Osteocyte (in vitro differentiated cells): ENCODE measurements at regions not wholly inside any gene's neighbourhood (a gene's known extent, or its start where the extent isn't known, plus 50 kb on each side); places are given as distances from the start of the nearest gene placed in this dataset.

Experiments
- DNase-seq: peaks from one replicate; pipeline ENCODE4 v3.0.0; 2021; ENCODE audit warnings: mixed read lengths; ENCODE audit not compliant: unreplicated experiment; ENCODE audit errors: extremely low spot score
- H3K27ac Mint-ChIP-seq: one replicate; pipeline ENCODE4 v1.8.0; 2021; ENCODE audit warnings: mild to moderate bottlenecking, mixed read lengths; ENCODE audit not compliant: unreplicated experiment
- H3K27me3 Mint-ChIP-seq: one replicate; pipeline ENCODE4 v1.8.0; 2021; ENCODE audit warnings: mixed read lengths; ENCODE audit not compliant: unreplicated experiment
- H3K36me3 Mint-ChIP-seq: one replicate; pipeline ENCODE4 v1.8.0; 2021; ENCODE audit warnings: mixed read lengths; ENCODE audit not compliant: unreplicated experiment
- H3K4me1 Mint-ChIP-seq: one replicate; pipeline ENCODE4 v1.8.0; 2021; ENCODE audit warnings: mixed read lengths; ENCODE audit not compliant: unreplicated experiment
- H3K4me3 Mint-ChIP-seq: one replicate; pipeline ENCODE4 v1.8.0; 2021; ENCODE audit warnings: mild to moderate bottlenecking, moderate library complexity, mixed read lengths; ENCODE audit not compliant: unreplicated experiment
- H3K9me3 Mint-ChIP-seq: one replicate; pipeline ENCODE4 v1.8.0; 2021; ENCODE audit warnings: mixed read lengths; ENCODE audit not compliant: unreplicated experiment
- TF ChIP-seq, protein P1 (sequence below): fragments of 200-600 bp; sonication (generic); IDR thresholded peaks from 2 replicates; pipeline ENCODE4 v1.5.0; 2021; ENCODE audit warnings: antibody characterized with exemption, mild to moderate bottlenecking, moderate library complexity

DNA sequence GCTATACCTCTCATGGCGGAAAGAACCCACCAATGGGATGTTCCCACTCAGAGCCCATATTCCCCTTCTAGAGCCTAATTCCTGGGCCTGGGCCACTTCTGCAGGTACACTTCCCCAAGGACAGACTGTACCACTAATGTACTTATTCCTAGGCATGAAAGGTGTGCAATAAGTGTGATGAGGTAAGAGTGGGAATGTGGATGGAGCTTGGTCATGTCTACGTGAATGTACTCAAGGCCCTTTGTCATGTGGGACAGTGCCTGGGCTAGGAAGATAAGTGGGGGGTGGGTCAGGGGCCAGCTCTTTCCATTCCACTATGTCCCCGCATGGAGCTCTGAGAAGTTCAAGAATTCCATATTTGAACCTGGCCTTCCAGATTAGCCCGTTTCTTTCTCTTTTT lies 63.4 kb upstream of the FUT8 start:
- H3K9me3 Mint-ChIP-seq, result no peaks in the 10 kb centered on the region
- no peaks in the 10 kb centered on the region for H3K27me3 Mint-ChIP-seq
- TF ChIP-seq, protein P1, sequence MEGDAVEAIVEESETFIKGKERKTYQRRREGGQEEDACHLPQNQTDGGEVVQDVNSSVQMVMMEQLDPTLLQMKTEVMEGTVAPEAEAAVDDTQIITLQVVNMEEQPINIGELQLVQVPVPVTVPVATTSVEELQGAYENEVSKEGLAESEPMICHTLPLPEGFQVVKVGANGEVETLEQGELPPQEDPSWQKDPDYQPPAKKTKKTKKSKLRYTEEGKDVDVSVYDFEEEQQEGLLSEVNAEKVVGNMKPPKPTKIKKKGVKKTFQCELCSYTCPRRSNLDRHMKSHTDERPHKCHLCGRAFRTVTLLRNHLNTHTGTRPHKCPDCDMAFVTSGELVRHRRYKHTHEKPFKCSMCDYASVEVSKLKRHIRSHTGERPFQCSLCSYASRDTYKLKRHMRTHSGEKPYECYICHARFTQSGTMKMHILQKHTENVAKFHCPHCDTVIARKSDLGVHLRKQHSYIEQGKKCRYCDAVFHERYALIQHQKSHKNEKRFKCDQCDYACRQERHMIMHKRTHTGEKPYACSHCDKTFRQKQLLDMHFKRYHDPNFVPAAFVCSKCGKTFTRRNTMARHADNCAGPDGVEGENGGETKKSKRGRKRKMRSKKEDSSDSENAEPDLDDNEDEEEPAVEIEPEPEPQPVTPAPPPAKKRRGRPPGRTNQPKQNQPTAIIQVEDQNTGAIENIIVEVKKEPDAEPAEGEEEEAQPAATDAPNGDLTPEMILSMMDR, result no peak
- H3K4me3 Mint-ChIP-seq, result no peak overlapping the region
- H3K36me3 Mint-ChIP-seq, result no peaks in the 10 kb centered on the region
- peaks cover 10% of the 10 kb centered on the region for H3K4me1 Mint-ChIP-seq
- no peak for DNase-seq
- H3K27ac Mint-ChIP-seq, result no peak overlapping the region

DNA sequence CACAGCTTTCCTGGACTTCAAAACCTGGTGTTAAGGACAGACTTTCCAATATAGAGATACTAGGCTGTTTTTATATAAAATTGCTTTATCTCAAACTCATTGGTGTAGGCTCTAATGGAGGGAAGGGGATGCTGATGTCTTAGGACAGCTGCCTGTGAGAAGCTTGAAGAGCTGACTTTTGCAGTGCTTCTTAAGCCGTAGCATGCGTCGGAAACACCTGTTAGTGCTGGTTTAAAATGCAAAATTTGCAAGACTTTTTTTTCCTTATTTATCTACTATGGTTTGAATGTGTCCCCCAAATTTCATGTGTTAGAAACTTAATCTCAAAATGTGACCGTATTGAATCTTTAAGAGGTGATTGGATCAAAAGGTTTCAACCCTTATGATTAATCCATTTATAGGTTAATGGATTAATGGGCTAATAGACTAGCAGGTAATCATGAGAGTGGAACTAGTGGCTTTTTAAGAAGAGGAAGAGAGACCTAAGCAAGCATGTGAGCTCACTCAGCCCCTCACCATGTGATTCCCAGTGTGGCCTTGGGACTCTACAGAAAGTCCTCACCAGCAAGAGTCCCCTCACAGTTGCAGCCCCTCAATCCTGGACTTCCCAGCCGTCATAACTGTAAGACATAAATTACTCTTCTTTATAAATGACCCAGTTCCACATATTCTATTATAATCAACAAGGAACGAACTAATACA lies 60.9 kb upstream of the FUT8 start:
- H3K9me3 Mint-ChIP-seq, result no peaks in the 10 kb centered on the region
- no peak overlapping the region for H3K27ac Mint-ChIP-seq
- peaks cover 14% of the 10 kb centered on the region for H3K4me1 Mint-ChIP-seq
- no peaks in the 10 kb centered on the region for H3K27me3 Mint-ChIP-seq
- TF ChIP-seq, protein P1, result no peak
- H3K36me3 Mint-ChIP-seq, result no peaks in the 10 kb centered on the region
- H3K4me3 Mint-ChIP-seq, result no peak overlapping the region
- no peak for DNase-seq

GRCh38 chr14:65352964-65353530 lies 59.5 kb upstream of the FUT8 start:
- DNase-seq, result no peak
- TF ChIP-seq, protein P1, result no peak
- H3K9me3 Mint-ChIP-seq, result no peaks in the 10 kb centered on the region
- no peak overlapping the region for H3K4me3 Mint-ChIP-seq
- H3K27me3 Mint-ChIP-seq, result no peaks in the 10 kb centered on the region
- no peak overlapping the region for H3K27ac Mint-ChIP-seq
- no peaks in the 10 kb centered on the region for H3K36me3 Mint-ChIP-seq
- peaks cover 12% of the 10 kb centered on the region for H3K4me1 Mint-ChIP-seq

DNA sequence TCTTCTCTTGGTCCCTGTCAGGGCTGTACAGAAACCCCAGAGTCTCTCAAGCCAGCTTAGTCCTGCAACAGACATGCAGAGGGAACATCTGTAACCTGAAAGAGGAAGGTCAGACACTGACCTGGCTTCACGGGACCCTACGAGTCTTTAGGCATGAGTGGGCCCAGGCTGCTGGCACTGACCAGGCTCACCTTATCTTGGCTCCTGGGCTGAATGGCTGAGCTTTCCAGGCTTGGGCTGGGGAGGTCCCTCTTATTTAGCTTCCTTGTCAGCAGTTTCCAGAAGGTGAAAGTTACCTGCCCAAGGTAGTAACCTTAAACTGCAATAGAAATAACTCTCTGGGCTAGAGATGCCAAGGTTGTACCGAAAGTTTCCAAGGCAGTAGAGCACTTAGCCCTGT lies 58.4 kb upstream of the FUT8 start:
- Mint-ChIP-seq H3K36me3 (no peaks in the 10 kb centered on the region), H3K27me3 (no peaks in the 10 kb centered on the region), H3K27ac (no peak overlapping the region), H3K4me1 (peaks cover 12% of the 10 kb centered on the region), H3K4me3 (no peak overlapping the region), H3K9me3 (no peaks in the 10 kb centered on the region)
- TF ChIP-seq, protein P1, result no peak
- DNase-seq, result no peak

GRCh38 chr14:65354715-65355114 lies 57.8 kb upstream of the FUT8 start:
- no peaks in the 10 kb centered on the region for H3K36me3 Mint-ChIP-seq
- TF ChIP-seq, protein P1, result no peak
- no peaks in the 10 kb centered on the region for H3K27me3 Mint-ChIP-seq
- H3K27ac Mint-ChIP-seq, result no peak overlapping the region
- H3K4me3 Mint-ChIP-seq, result no peak overlapping the region
- no peaks in the 10 kb centered on the region for H3K9me3 Mint-ChIP-seq
- DNase-seq, result no peak
- peaks cover 12% of the 10 kb centered on the region for H3K4me1 Mint-ChIP-seq
